ENCODE measurements at regions not wholly inside any gene's neighbourhood (a gene's known extent, or its start where the extent isn't known, plus 50 kb on each side); places are given as distances from the start of the nearest gene placed in this dataset.

GRCh38 chr10:10417671-10418070 lies 600.0 kb upstream of the CELF2 start:
- Histone ChIP-seq H3K9me3 (ENCODE audit: insufficient read depth, low read depth) (no peaks in the 10 kb centered on the region), H3K27ac (no peak overlapping the region), H3F3A (ENCODE audit: insufficient read depth, low read depth) (no peaks in the 10 kb centered on the region), H3K4me1 (replicated peaks; ENCODE audit: insufficient read depth) (no peaks in the 10 kb centered on the region), H4K20me1 (ENCODE audit: insufficient read depth) (no peaks in the 10 kb centered on the region), H3K36me3 (ENCODE audit: low read depth) (no peaks in the 10 kb centered on the region), H3K27me3 (ENCODE audit: insufficient read depth, low read depth) (no peaks in the 10 kb centered on the region), H3K9me2 (ENCODE audit: insufficient read depth) (no peaks in the 10 kb centered on the region), H3K79me2 (ENCODE audit: low read depth) (no peaks in the 10 kb centered on the region), H3K4me3 (no peak overlapping the region), H3K4me2 (no peak overlapping the region), H2AFZ (no peak overlapping the region)
- POLR2A ChIA-PET (ENCODE audit: unreplicated experiment), result no interaction called here
- intact Hi-C loops (cut with micrococcal nuclease; ENCODE audit: unreplicated experiment), result no loop called here
- DNase-seq, result no peak
- TF ChIP-seq CTCF (conservative IDR thresholded peaks at IDR 0.05), result no peak
- no peak for TF ChIP-seq EZH2 (IDR thresholded peaks at IDR 0.05; ENCODE audit: low read depth)
- CTCF ChIA-PET, result no interaction called here
- no TSS peak for BruUV-seq (replicated peaks)

GRCh38 chr10:10418387-10418786 lies 599.3 kb upstream of the CELF2 start:
- TF ChIP-seq EZH2 (IDR thresholded peaks at IDR 0.05; ENCODE audit: low read depth) (no peak), CTCF (conservative IDR thresholded peaks at IDR 0.05) (no peak)

GRCh38 chr10:10421071-10421470 lies 596.6 kb upstream of the CELF2 start:
- Histone ChIP-seq H3K4me1 (replicated peaks; ENCODE audit: insufficient read depth) (no peaks in the 10 kb centered on the region), H3K9me3 (ENCODE audit: insufficient read depth, low read depth) (no peaks in the 10 kb centered on the region), H3K79me2 (ENCODE audit: low read depth) (no peaks in the 10 kb centered on the region), H3K27me3 (ENCODE audit: insufficient read depth, low read depth) (no peaks in the 10 kb centered on the region), H3K9me2 (ENCODE audit: insufficient read depth) (no peaks in the 10 kb centered on the region), H3K27ac (no peak overlapping the region), H2AFZ (no peak overlapping the region), H3K4me2 (no peak overlapping the region), H3F3A (ENCODE audit: insufficient read depth, low read depth) (no peaks in the 10 kb centered on the region), H4K20me1 (ENCODE audit: insufficient read depth) (no peaks in the 10 kb centered on the region), H3K36me3 (ENCODE audit: low read depth) (no peaks in the 10 kb centered on the region), H3K4me3 (no peak overlapping the region)
- DNase-seq, result no peak
- no TSS peak for BruUV-seq (replicated peaks)
- POLR2A ChIA-PET (ENCODE audit: unreplicated experiment), result no interaction called here
- CTCF ChIA-PET, result no interaction called here
- intact Hi-C loops (cut with micrococcal nuclease; ENCODE audit: unreplicated experiment), result no loop called here
- TF ChIP-seq CTCF (conservative IDR thresholded peaks at IDR 0.05), result no peak
- TF ChIP-seq EZH2 (IDR thresholded peaks at IDR 0.05; ENCODE audit: low read depth), result no peak

More at GRCh38 chr10:10418387-10418786, 599.3 kb upstream of the CELF2 start:
- Histone ChIP-seq H3K27ac (no peak overlapping the region), H3K4me2 (no peak overlapping the region), H2AFZ (no peak overlapping the region), H3K9me2 (ENCODE audit: insufficient read depth) (no peaks in the 10 kb centered on the region), H4K20me1 (ENCODE audit: insufficient read depth) (no peaks in the 10 kb centered on the region), H3K79me2 (ENCODE audit: low read depth) (no peaks in the 10 kb centered on the region), H3K4me1 (replicated peaks; ENCODE audit: insufficient read depth) (no peaks in the 10 kb centered on the region), H3F3A (ENCODE audit: insufficient read depth, low read depth) (no peaks in the 10 kb centered on the region), H3K36me3 (ENCODE audit: low read depth) (no peaks in the 10 kb centered on the region), H3K27me3 (ENCODE audit: insufficient read depth, low read depth) (no peaks in the 10 kb centered on the region), H3K9me3 (ENCODE audit: insufficient read depth, low read depth) (no peaks in the 10 kb centered on the region), H3K4me3 (no peak overlapping the region)
- CTCF ChIA-PET, result no interaction called here
- no TSS peak for BruUV-seq (replicated peaks)
- POLR2A ChIA-PET (ENCODE audit: unreplicated experiment), result no interaction called here
- intact Hi-C loops (cut with micrococcal nuclease; ENCODE audit: unreplicated experiment), result no loop called here
- no peak for DNase-seq
